ENCODE measurements at regions not wholly inside any gene's neighbourhood (a gene's known extent, or its start where the extent isn't known, plus 50 kb on each side); places are given as distances from the start of the nearest gene placed in this dataset.
"Not testable (repeated sequence)": the region's sequence is repeated elsewhere in the genome, so short reads cannot be mapped to it uniquely, and the experiment has no call there.

DNA sequence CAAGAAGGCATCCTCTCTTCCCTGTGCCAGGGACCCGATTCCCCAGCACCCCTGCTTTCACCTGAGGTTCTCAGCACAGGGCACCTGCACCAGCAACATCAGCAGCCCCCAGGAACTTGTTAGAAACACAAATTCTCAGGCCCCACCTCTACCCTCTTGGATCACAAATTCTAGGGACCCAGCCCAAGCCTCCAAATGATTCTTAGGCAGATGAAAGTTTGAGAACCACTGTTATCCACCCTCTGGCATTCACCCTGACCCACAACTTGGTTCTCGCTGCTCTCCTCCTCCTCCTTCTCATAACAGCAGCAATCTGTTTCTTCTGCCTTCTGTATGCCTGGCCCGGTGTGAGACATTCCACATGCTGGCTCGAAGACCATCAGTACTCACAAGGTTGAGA is 60.3 kb upstream of the HIVEP3 start:
- no peak for DNase-seq

GRCh38 chr1:41977326-41977725 is 58.6 kb upstream of the HIVEP3 start:
- no peak for DNase-seq

DNA sequence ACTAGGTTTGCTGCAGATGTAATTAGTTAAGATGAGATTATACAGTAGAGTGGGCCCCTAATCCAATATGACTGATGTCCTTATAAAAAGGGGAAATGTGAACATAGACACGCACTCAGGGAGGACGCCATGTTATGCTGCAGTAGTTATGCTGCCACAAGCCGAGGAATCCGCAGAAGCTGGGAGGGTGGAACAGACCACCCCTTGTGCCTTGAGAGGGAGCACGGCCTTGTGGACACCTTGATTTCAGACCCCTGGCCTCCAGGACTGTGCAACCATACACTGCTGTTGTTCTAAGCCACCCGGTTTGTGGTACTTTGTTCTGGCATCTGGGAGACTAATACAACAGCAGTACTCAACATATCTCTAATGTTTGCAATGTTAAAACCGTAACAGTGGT is 57.9 kb upstream of the HIVEP3 start:
- no peak for DNase-seq

GRCh38 chr1:41975850-41976569 is 57.3 kb upstream of the HIVEP3 start:
- no peak for DNase-seq

DNA sequence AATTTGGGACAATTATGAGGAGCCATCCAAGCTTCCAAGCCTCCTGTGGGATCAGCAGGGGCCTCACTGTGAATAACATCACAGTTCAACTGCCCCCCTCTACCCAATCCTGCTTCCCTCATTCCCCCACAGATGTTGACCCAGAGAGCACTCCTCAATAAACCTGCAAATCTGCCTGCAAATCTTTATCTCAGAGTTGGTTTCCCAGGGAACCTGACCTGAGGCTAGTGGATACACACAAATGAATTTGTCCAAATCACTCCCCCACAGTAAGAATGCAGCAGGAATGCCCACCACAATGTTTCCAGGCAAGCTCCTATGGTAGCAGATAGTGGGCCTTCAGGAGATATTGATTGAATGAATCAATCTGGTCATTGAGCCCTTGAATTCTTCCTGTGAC is 56.4 kb upstream of the HIVEP3 start:
- DNase-seq, result no peak

DNA sequence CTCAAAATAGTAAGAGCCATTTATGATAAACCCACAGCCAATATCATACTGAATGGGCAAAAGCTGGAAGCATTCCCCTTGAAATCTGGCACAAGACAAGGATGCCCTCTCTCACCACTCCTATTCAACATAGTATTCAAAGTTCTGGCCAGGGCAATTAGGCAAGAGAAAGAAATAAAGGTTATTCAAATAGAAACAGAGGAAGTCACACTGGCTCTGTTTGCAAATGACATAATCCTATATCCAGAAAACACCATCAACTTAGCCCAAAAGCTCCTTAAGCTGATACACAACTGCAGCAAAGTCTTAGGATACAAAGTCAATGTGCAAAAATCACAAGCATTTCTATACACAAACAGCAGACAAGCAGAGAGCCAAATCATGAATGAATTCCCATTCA is 49.8 kb upstream of the HIVEP3 start:
- not testable (repeated sequence) for DNase-seq
